ENCODE measurements at regions not wholly inside any gene's neighbourhood (a gene's known extent, or its start where the extent isn't known, plus 50 kb on each side); places are given as distances from the start of the nearest gene placed in this dataset.

GRCh38 chr6:81340946-81341345 lies 411.5 kb downstream of the TENT5A start:
- no peak overlapping the region for H3K4me3 ChIP-seq (ENCODE audit: low read length)
- no peaks in the 10 kb centered on the region for H4K20me1 ChIP-seq (ENCODE audit: insufficient read depth)
- H3K27me3 ChIP-seq (ENCODE audit: insufficient read depth, low read depth, low read length), result no peaks in the 10 kb centered on the region
- no peak overlapping the region for H3K27ac ChIP-seq (ENCODE audit: low read length)
- no peaks in the 10 kb centered on the region for H3F3A ChIP-seq (ENCODE audit: insufficient read depth, low read length, poor library complexity, severe bottlenecking)
- H3K36me3 ChIP-seq (ENCODE audit: insufficient read depth, low read length), result no peaks in the 10 kb centered on the region
- H2AFZ ChIP-seq (ENCODE audit: low read depth, low read length), result no peak overlapping the region
- H3K9me3 ChIP-seq (ENCODE audit: low read length), result no peaks in the 10 kb centered on the region
- no peak overlapping the region for H3K9ac ChIP-seq (ENCODE audit: low read length)
- H3K4me2 ChIP-seq (ENCODE audit: low read length), result no peak overlapping the region
- H3K9me2 ChIP-seq (ENCODE audit: insufficient read depth, low read length), result no peaks in the 10 kb centered on the region
- no peaks in the 10 kb centered on the region for H3K79me2 ChIP-seq (replicated peaks; ENCODE audit: insufficient read depth, low read length)
- TF ChIP-seq EZH2 (IDR thresholded peaks at IDR 0.05; ENCODE audit: borderline replicate concordance, insufficient read depth, low read length, poor library complexity, severe bottlenecking) (no peak), SMC3 (conservative IDR thresholded peaks at IDR 0.05; ENCODE audit: poor library complexity) (no peak), CTCF (IDR thresholded peaks at IDR 0.05; ENCODE audit: poor library complexity, severe bottlenecking) (no peak), TAF1 (IDR thresholded peaks at IDR 0.05; ENCODE audit: low read depth) (no peak), EP300 (conservative IDR thresholded peaks at IDR 0.05; ENCODE audit: poor library complexity, severe bottlenecking) (no peak), RAD21 (conservative IDR thresholded peaks at IDR 0.05) (no peak), POLR2AphosphoS5 (IDR thresholded peaks at IDR 0.05) (no peak), MXI1 (conservative IDR thresholded peaks at IDR 0.05; ENCODE audit: poor library complexity, severe bottlenecking) (no peak), REST (IDR thresholded peaks at IDR 0.05; ENCODE audit: borderline replicate concordance) (no peak)

GRCh38 chr6:81331526-81331925 lies 421.0 kb downstream of the TENT5A start:
- no peaks in the 10 kb centered on the region for H3K9me3 ChIP-seq (ENCODE audit: low read length)

More at GRCh38 chr6:81331526-81331925, 421.0 kb downstream of the TENT5A start:
- no peak overlapping the region for H3K4me3 ChIP-seq (ENCODE audit: low read length)
- no peaks in the 10 kb centered on the region for H4K20me1 ChIP-seq (ENCODE audit: insufficient read depth)
- H3K79me2 ChIP-seq (replicated peaks; ENCODE audit: insufficient read depth, low read length), result no peaks in the 10 kb centered on the region
- no peaks in the 10 kb centered on the region for H3F3A ChIP-seq (ENCODE audit: insufficient read depth, low read length, poor library complexity, severe bottlenecking)
- TF ChIP-seq REST (IDR thresholded peaks at IDR 0.05; ENCODE audit: borderline replicate concordance), result no peak
- TF ChIP-seq RAD21 (conservative IDR thresholded peaks at IDR 0.05), result no peak
- TF ChIP-seq TAF1 (IDR thresholded peaks at IDR 0.05; ENCODE audit: low read depth), result no peak
- TF ChIP-seq CTCF (IDR thresholded peaks at IDR 0.05; ENCODE audit: poor library complexity, severe bottlenecking), result no peak
- TF ChIP-seq EZH2 (IDR thresholded peaks at IDR 0.05; ENCODE audit: borderline replicate concordance, insufficient read depth, low read length, poor library complexity, severe bottlenecking), result no peak
- no peak for TF ChIP-seq POLR2AphosphoS5 (IDR thresholded peaks at IDR 0.05)
- no peak for TF ChIP-seq SMC3 (conservative IDR thresholded peaks at IDR 0.05; ENCODE audit: poor library complexity)
- TF ChIP-seq EP300 (conservative IDR thresholded peaks at IDR 0.05; ENCODE audit: poor library complexity, severe bottlenecking), result no peak
- TF ChIP-seq MXI1 (conservative IDR thresholded peaks at IDR 0.05; ENCODE audit: poor library complexity, severe bottlenecking), result no peak
- H2AFZ ChIP-seq (ENCODE audit: low read depth, low read length), result no peak overlapping the region
- H3K9me2 ChIP-seq (ENCODE audit: insufficient read depth, low read length), result no peaks in the 10 kb centered on the region
- H3K9ac ChIP-seq (ENCODE audit: low read length), result no peak overlapping the region
- no peak overlapping the region for H3K27ac ChIP-seq (ENCODE audit: low read length)
- no peak overlapping the region for H3K4me2 ChIP-seq (ENCODE audit: low read length)
- H3K27me3 ChIP-seq (ENCODE audit: insufficient read depth, low read depth, low read length), result no peaks in the 10 kb centered on the region
- H3K36me3 ChIP-seq (ENCODE audit: insufficient read depth, low read length), result no peaks in the 10 kb centered on the region
